ENCODE measurements at regions not wholly inside any gene's neighbourhood (a gene's known extent, or its start where the extent isn't known, plus 50 kb on each side); places are given as distances from the start of the nearest gene placed in this dataset.

- no peak overlapping the region for H3K4me3 ChIP-seq
- intact Hi-C loops (cut with DNase I) = no loop called here
- H3K36me3 ChIP-seq = no peaks in the 10 kb centered on the region
- no peaks in the 10 kb centered on the region for H3K9me3 ChIP-seq
- H3K27ac ChIP-seq = no peak overlapping the region
- DNase-seq = no peak
- no peak for ATAC-seq
- WGBS (ENCODE audit: insufficient coverage, low coverage, low lambda C conversion rate, missing lambda C conversion rate) = 24% methylated on average over 1 of the region's 1 CpG
- TF ChIP-seq CTCF (IDR thresholded peaks at IDR 0.05) = no peak
- no peak for TF ChIP-seq POLR2A (IDR thresholded peaks at IDR 0.05)
- no peaks in the 10 kb centered on the region for H3K27me3 ChIP-seq
- H3K4me1 ChIP-seq = no peaks in the 10 kb centered on the region
Observed at GRCh38 chr12:60010486-60010885, 414.7 kb downstream of the SLC16A7 start.

DNA sequence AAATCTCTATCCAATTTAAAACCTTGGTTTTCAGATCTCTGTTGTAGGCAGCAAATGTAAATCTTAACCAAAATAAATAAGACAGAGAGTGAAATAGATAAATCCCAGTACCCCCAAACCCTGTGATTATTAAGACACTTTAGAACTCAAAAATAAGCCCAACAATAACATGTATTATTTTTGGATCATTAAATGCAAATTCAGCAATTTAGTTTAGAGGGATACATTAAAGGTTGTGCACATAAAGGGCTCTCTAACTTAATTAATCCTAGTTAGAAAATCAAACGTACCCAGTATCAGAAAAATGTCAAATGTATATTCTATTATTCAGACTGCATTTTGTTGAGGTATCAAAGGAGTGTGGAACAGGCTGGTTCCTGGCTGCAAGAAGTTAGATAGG is 416.8 kb downstream of the SLC16A7 start:
- no peak overlapping the region for H3K27ac ChIP-seq
- H3K9me3 ChIP-seq = no peaks in the 10 kb centered on the region
- no peak overlapping the region for H3K4me3 ChIP-seq
- no peaks in the 10 kb centered on the region for H3K27me3 ChIP-seq
- no peaks in the 10 kb centered on the region for H3K4me1 ChIP-seq
- no peaks in the 10 kb centered on the region for H3K36me3 ChIP-seq
- 13% methylated on average over 1 of the region's 1 CpG for WGBS (ENCODE audit: insufficient coverage, low coverage, low lambda C conversion rate, missing lambda C conversion rate)
- intact Hi-C loops (cut with DNase I) = no loop called here
- ATAC-seq = no peak
- DNase-seq = no peak
- TF ChIP-seq CTCF (IDR thresholded peaks at IDR 0.05) = no peak
- TF ChIP-seq POLR2A (IDR thresholded peaks at IDR 0.05) = no peak

GRCh38 chr12:60014436-60014835 is 418.6 kb downstream of the SLC16A7 start:
- ATAC-seq (no peak), DNase-seq (no peak)
- TF ChIP-seq POLR2A (IDR thresholded peaks at IDR 0.05) (no peak), CTCF (IDR thresholded peaks at IDR 0.05) (no peak)
- Histone ChIP-seq H3K9me3 (no peaks in the 10 kb centered on the region), H3K4me1 (no peaks in the 10 kb centered on the region), H3K4me3 (no peak overlapping the region), H3K36me3 (no peaks in the 10 kb centered on the region), H3K27ac (no peak overlapping the region), H3K27me3 (no peaks in the 10 kb centered on the region)
- intact Hi-C loops (cut with DNase I) = no loop called here

DNA sequence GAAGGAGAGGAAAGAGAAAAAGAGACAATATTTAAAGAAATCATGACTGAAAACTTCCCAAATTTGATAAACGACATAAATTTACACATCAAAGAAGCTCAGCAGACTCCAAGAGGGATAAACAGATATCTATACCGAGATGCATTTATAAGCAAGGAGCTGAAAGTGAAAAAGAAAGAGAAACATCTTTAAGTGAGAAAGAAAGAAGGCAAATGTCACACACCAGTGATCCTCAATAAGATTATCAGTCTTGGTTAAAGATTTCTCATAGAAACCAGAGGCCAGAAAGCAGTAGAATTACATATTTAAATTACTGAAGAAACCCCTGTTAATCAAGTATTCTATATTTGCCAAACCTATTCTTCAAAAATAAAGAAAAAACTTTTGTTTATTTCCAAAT is 424.2 kb downstream of the SLC16A7 start:
- DNase-seq (no peak), ATAC-seq (no peak)
- 20% methylated on average over 2 of the region's 2 CpGs for WGBS (ENCODE audit: insufficient coverage, low coverage, low lambda C conversion rate, missing lambda C conversion rate)
- no peaks in the 10 kb centered on the region for H3K4me1 ChIP-seq
- intact Hi-C loops (cut with DNase I) = no loop called here
- H3K27me3 ChIP-seq = no peaks in the 10 kb centered on the region
- no peak overlapping the region for H3K4me3 ChIP-seq
- no peaks in the 10 kb centered on the region for H3K36me3 ChIP-seq
- no peak for TF ChIP-seq POLR2A (IDR thresholded peaks at IDR 0.05)
- no peak for TF ChIP-seq CTCF (IDR thresholded peaks at IDR 0.05)
- H3K9me3 ChIP-seq = no peaks in the 10 kb centered on the region
- H3K27ac ChIP-seq = no peak overlapping the region

DNA sequence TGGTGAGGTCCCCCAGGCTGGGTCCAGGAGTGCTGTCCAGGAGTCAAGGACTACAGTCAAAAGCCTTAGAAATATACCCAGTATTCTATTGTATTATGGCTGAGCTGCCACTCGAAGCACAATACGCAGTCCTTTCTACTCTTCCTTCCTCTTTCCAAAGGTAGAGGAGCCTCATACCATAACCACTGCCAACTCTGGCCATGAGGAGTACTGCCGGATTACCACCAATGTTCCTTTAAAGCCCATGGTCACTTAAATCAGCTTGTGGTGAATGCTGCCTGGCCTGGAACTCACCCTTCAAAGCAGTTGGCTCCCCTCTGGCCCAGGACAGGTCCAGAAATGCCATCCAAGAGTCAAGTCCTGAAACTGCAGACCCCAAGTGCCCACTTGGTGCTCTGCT is 425.4 kb downstream of the SLC16A7 start:
- 68% methylated on average over 3 of the region's 3 CpGs for WGBS (ENCODE audit: insufficient coverage, low coverage, low lambda C conversion rate, missing lambda C conversion rate)
- no peaks in the 10 kb centered on the region for H3K9me3 ChIP-seq
- no peaks in the 10 kb centered on the region for H3K36me3 ChIP-seq
- ATAC-seq = no peak
- H3K27me3 ChIP-seq = no peaks in the 10 kb centered on the region
- intact Hi-C loops (cut with DNase I) = no loop called here
- H3K4me1 ChIP-seq = no peaks in the 10 kb centered on the region
- no peak overlapping the region for H3K27ac ChIP-seq
- no peak overlapping the region for H3K4me3 ChIP-seq
- TF ChIP-seq POLR2A (IDR thresholded peaks at IDR 0.05) = no peak
- TF ChIP-seq CTCF (IDR thresholded peaks at IDR 0.05) = no peak
- DNase-seq = no peak

Measured in right lobe of liver (tissue), 6 donors.